GM19025 (cell line): ENCODE measurements at regions not wholly inside any gene's neighbourhood (a gene's known extent, or its start where the extent isn't known, plus 50 kb on each side); places are given as distances from the start of the nearest gene placed in this dataset.
"Not testable (repeated sequence)": the region's sequence is repeated elsewhere in the genome, so short reads cannot be mapped to it uniquely, and the experiment has no call there.

Source experiments
- ATAC-seq: cut with Tn5 transposase; IDR thresholded peaks from one replicate; pipeline ENCODE4 v1.9.1; 2021; ENCODE audit warnings: mild to moderate bottlenecking, low read depth, moderate library complexity; ENCODE audit not compliant: unreplicated experiment

DNA sequence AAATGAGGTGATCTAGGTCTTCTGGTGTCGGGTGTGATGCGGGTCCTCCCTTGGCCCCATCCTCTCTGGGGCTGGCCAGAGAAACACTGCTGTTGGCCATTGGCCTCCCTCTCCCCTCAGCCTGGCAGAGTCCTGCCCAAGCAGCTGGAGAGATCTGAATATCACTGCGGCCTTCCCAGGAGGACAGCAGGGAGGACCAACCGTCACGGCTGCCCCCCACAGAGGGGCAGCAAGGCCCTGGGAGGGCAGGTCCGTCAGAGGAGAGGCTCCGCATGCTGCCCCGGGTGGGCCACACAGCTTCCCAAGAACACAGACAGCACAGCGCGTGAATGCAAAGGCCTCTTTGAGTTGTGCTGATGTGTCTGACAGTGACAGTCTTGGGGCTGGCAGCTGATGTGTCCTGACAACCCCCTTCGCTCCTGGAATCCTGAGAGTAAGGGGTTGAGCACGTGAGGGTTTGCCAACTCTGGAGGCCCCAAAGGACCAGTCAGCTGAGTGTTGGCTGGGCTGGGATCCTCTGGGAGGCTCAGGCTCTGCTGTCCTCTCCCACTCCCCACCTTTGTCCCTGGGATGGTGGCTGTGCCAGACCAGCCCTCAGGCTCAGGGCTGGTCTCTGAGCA, 132.5 kb upstream of the UNC5B start:
- ATAC-seq = no peak

DNA sequence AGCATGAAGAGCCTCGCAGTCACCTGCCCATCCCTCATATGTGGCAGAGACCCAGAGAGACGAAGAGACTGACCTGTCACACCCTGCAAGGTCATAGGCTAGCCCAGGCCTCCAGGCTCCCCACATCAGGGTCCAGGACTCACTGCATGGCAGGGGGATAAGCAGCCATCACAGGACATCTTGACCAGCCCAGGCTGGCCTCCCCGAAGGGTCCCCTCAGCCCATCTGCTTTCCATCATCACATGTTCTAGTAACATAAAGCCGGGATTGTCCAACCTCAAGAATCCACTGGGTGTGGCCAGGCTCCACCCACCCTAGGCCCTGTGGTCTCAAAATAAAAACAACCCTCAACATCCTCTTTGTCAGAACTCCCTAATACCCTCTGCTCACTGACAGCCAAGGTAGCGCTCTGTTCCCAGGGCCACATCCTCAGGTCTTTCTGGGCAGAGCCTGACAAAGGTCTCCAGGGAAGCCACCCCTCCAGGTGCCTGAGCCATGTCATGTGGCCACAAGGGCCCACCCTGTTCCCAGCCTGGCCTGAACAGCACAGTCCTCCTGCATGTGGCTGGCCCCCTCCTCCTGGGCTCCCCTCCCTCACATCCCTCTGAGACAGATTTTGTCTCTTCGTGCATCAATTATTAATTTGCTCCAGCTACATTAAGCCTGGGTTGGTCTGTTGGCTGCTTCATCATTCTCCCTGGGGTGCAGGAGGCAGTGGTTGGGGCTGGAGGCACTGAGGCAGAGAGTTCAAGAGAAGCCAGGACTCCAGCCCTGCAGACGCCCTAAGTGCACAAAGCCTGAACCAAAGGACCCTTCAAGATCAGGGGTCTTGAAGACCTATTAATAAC, 131.8 kb upstream of the UNC5B start:
- no peak for ATAC-seq

DNA sequence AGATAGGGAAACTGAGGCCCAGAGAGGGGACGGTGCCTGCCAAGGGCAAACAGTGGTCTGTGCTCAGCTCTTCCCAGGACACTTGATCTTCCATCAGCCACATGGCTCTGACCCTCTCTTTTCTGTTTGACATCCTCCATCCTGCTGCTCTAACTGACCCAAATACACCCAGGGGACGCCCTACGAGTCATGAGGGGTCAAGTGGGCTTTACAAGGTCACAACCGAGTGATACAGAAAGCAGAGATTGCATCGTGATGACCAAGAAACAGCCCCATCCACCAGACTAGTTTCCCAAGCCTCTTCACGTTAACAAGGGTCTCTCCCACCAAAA, 131.2 kb upstream of the UNC5B start:
- ATAC-seq = no peak

DNA sequence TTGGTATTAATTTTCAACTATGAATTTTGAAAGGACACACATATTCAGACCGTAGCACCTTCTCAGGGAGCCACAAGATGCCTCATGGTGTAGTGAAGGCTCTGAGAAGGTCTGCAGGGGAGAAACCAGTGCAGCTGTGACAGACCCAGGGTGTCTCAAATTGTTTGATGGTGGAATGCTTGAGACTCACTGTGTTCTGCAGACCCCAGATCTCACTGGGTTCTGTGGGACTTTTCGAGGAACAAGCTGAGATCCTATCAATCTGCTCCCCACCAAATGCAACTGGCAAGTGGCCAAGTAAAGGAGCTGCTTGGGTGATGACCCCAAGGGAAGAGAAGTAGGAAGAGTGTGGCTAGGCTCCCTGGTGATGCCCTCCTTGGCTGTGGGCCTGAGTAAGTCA, 130.5 kb upstream of the UNC5B start:
- ATAC-seq = no peak

DNA sequence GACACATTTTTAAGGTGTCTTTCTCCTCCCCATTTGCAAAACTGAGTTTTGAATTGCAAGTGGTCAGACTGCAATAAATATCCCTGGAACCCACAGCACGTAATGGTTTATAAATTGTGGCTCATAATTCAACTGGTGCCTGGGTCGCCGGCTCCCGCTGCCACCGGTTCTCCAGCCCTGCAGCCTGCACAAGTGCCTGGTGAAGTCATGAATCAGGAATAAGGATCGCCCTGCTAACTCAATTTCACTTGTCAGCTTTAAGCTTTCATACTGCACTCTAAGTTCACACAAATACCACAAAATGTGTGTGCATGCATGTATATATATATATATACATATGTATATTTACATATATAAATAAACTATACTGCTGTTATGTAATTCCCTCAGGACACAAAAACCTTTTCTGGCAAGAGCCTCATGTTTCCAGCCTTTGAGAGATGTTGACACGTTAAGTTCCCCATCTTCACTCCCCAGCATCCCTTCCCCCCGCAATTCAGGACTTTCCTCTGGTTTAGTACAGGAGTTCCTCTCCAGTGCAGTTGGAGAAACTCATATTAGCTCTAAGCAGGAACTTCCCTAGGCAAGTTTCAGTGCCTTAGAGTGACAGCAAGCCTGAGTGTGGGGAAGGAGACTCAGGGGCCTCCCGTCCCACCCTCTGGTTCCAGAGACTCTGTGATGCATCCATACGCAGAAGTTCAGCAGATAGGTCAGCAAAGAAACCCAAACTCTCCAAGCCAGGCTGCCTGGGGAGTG, 129.2 kb upstream of the UNC5B start:
- ATAC-seq = no peak

DNA sequence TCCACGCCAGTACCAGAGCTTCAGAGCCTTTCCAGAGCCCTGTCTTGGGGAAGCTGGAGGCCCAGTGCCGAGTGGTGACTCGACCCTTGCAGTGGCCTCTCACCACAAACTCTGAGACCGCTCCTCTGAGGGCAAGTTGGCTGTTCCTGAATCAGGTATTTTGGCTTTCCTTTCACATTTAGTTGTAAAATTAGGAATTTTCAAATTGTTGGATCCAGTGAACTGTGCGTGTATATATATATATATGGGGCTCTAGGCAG, 128.7 kb upstream of the UNC5B start:
- ATAC-seq = no peak

DNA sequence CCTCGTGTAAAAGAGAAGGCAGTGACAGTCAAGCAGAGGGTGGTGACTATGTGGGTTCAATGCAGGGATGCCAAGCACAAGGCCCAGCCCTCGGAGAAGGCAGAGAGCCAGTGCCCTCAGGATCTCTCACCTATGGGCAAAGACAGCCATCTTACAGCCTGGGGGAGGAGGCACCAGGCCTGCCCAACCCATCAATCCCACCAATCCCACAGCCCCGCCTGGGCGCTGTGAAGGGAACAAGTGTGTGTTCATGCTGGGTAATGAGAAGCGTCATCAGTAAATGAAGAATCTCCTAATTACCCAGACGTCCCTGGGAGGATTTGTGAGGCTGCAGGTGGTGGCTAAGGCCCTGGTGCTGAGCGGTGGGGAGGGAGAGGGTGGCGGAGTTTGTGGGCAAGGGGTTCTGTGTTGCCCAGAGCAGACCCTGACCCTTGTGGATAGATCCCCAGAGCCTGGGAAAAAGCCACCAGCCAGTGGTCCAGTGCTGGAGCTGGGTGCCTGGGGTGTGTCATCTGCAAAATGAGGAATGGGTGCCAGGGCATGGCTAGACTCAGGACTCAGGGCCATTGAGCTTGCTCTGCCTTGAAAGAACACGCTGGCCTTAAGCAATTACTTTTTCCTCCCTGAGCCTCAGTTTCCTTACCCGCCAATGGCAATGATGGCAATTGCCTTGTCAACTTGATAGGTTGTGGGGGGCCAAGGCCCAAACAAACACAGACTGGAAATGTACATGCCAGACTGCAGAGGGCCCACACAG, 128.1 kb upstream of the UNC5B start:
- ATAC-seq = no peak

DNA sequence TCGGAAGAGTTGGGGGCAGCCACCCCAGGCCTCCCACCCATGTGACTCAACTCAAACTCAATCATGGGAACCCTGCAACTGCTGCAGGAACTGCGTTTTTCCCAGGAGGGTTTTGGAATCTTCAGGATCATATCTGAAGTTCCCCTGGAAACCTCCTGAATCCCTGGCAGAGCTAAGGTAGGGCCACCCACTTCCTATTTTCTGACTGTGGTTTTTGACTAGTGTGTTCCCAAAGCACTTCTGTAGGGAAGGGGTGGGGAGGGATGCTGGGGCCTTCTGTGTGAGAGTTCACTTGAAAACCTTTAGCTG, 127.6 kb upstream of the UNC5B start:
- no peak for ATAC-seq

DNA sequence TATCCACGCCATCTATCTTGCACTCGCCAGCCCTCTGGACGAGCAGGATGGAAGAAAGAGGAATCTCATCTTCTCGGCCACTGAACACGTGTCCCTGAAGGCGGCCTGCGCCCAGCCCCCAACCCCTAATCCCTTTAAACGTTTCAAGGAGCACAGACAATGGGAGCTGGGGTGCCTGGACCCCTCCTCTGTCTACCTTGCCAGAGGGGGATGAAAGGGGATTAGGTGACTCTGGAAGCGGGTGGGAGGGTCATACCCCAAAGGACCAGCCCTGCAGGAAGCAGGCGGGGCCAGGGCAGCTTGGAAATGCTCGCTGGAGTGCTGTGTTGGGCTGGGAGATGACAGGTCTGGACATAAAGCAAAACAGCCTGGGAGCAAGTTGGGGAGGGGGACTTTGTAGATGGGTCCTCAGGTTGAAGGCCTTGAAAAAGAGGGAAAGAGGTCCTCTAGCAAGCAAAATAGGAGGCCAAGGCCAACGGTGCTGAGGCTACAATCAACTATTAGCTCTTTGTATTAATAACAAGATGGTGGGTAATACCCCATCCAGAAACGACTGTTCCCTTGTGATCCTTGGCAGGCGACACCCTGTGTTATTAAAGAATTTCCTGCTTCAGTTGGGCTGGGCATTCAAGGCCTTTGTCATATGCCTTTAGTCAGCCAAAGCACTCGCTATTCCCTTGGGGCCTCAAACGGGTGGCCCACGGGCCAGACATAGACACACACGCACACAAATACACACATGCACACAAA, 126.5 kb upstream of the UNC5B start:
- ATAC-seq = no peak

DNA sequence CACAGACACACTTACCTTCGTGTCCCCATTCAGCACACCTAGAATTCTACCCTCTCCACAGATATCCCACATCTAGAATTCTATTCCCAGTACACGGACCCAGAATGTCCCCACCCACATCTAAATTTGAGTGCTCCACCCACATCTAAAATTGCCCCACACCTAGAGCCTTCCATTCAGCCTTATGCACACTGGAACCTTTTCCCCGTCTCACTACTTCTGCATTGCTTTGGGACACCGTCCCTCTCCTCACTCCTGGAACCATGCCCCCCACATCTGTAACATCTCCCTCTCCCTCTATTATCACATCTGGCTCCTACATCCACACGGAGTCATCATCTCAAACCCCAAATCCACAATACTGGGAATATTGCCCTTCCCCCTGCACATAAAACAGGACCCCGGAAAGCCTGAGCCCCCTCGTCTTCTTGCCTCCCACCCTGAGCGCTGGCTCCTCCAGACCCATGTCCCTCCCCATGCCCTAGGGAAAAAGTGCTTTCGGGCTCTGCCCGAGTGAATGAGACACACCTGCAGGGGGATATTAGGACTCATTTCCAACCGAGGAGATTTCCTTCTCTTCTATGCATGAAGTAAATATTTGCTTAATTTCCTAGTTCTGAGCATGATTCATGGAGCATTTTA, 125.8 kb upstream of the UNC5B start:
- ATAC-seq = no peak

DNA sequence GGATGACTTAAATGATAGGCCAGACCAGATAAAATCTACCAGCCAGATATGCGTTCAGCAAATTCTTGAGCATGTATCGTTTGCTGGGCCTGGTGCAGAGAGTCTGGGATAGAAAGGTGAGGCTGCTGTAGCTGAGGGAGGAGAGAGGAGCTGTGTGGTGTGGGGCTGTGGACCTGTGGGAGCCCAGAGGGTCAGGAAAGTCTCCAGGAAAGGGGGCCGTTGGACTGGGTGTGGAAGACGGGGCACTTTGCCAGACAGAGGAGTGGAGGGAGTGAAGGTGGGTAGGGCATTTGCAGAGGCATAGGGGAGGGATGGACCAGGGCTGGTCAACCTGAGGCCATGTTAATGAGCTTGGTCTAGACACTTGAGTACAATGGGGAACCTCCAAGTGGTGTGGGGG, 124.7 kb upstream of the UNC5B start:
- no peak for ATAC-seq

DNA sequence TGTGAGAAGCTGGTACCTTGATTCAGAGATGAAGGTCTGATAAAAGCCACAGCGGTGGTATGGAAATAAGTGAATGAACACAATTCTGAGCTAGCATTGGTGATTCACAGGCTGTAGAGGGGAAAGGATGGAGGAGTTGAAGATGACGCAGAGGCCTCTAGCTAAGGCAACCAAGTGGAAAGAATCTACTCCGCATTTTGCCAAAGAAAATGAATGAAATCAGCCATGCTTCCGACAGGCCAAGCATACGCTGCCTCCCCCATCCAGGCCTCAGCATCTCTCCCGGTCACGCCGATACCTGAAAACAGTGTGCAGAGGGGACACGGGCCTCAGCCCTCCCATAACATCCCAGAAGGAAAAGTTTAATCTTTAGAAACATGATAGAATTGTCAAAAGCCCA, 124.3 kb upstream of the UNC5B start:
- no peak for ATAC-seq

DNA sequence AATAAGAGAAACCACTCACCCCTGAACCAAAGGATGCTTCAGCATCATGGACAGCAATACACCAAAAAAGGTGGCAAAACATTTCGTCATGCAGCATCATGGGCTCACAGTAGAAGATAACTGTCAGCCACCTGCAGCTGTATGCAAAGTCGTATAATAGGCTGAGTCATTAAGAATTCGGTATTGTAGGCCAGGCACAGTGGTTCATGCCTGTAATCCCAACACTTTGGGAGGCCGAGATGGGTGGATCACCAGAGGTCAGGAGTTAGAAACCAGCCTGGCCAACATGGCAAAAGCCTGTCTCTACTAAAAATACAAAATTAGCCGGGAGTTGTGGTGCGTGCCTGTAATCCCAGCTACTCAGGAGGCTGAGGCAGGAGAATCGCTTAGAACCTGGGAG, 123.8 kb upstream of the UNC5B start:
- not testable (repeated sequence) for ATAC-seq

DNA sequence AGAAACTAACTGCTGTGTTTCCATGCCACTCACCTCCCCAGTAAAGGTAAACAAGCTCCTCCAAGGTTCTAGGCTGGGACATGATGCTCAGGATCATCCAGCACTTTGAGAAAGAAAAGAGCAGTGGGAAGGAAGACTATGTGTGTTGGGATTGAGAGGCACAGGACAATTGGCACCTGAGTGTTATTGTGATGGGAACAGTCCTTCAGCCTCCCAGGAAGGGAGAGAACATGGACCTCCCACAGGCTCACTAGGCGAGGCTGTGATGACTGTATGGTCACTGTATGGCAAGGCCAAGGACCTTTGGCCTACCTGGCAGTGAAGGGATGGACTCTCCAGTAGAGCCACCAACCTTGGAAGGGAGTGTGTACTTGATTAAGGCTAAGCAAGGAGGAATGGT, 123.2 kb upstream of the UNC5B start:
- ATAC-seq = no peak

DNA sequence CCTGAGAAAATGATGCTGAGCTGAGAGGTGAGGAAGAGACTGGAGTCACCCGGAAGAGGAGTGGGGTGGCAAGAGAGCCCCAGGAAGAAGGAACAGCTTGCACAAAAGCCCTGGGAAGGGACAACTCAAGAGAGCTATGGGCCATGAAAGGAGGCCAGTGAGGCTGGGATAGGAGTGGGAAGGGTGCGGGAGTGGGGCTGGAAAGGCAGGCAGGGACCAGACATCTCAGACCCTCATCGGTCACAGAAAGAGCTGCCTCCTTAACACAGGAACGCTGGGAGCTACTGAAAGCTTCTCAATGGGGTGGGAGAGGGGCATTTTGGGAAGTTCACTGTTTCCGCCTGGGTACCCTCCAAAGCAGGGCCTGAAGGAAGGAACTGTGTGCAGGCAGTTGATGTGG, 122.0 kb upstream of the UNC5B start:
- ATAC-seq = no peak

DNA sequence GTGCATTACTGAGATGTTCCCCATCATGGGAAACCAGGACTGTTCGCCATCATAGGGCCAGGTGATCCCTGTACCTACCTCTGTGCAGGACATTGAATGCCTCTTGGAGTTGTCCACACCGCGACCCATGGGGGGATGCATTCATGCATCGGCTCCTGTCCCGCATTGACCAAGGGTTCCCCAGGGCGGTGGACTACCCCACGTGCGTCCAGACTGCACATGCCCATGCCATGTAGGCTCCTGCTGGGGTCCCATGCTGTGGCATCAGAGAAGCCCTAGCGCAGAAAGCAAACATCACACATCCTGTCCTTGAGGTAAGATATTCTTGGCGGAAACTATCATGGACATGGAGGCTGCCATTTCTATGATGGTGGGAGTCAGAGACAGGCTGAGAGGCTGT, 121.6 kb upstream of the UNC5B start:
- no peak for ATAC-seq

DNA sequence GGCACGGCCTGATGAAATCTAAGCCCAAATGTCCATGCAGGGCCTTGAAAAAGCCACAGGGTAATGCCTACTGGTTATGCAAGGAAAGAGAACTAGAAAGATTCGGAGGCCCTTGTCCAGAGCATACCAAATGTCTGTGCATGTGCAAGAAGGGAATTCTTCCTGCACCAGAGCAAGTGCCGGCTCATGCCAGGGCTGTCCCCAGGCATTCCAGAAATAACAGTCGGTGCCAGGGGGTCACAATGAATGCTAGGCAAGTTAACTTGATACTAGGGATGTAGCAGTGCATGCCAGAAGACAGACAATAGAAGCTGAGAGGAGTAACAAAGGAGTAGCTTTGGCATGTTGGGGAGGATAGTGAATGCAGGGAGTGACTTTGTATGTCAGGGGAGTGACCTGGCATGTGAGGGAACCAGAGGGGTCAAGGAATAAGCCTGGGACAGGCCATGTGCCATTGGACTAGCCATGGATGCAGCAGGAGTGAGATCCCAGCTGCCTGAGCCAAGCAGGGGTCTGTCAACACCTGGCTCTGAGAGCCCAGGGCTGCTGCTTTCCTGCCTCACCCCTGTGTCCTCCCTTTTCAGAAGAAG, 119.5 kb upstream of the UNC5B start:
- no peak for ATAC-seq

DNA sequence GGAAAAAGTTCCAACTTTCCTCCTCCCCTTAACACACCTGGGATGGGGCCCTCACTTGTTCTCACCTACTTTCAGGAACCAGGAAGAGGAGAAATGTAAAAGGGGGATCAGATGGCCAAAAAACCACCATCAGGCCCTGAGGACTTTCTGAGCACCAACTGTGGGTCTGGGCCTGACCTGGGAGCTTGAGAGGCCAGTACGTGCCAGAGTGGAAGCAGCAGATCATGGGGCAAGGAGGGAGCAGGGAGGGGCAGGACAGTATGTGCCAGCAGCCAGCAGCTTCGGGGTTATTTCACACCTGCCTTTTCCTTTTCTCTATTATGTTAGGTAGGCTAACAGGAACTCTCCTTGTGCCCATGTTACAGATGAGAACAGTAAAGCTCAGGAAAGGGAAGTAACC, 118.8 kb upstream of the UNC5B start:
- no peak for ATAC-seq

DNA sequence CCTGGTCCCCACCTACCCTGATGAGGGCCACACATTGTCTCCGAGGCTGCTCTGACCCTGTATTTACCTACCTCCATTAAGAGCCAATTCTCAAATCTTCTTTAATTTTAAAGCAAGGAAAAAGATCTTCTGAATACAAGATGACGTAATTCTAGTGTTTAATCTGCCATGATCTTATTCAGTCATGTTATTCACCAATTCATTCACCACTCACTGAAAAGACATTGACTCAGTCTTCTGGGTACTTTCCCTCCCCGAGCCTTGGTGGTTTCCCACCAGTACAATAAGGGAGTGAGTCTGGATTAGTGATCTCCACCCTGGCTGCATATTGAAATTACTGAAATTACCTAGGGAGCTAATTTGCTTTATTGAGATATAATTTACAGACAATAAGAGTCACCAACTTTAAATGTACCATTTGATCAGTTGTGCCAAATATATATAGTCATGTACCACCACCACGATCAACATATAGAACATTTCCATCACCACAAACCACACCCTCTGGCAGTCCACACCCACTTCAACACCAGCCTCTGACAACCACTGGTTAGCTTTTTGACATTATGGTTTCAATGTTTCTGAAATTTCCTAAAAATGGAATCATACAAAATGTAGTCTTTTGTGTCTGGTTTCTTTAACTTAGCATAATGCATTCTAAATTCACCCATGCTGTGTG, 117.5 kb upstream of the UNC5B start:
- no peak for ATAC-seq
